ENCODE measurements at regions not wholly inside any gene's neighbourhood (a gene's known extent, or its start where the extent isn't known, plus 50 kb on each side); places are given as distances from the start of the nearest gene placed in this dataset.

- TF ChIP-seq JUND (IDR thresholded peaks at IDR 0.05; ENCODE audit: low read length) = no peak
- TF ChIP-seq MAX (IDR thresholded peaks at IDR 0.05) = no peak
These were observed 58.1 kb downstream of the FHIP2A start for GRCh38 chr10:114879541-114880158.
